K562 (cell line): ENCODE measurements at regions not wholly inside any gene's neighbourhood (a gene's known extent, or its start where the extent isn't known, plus 50 kb on each side); places are given as distances from the start of the nearest gene placed in this dataset.

ENCODE experiments used
- CBFA2T2 ChIP-seq: fragments of 450-650 bp; conservative IDR thresholded peaks from 2 replicates; pipeline ENCODE4 v1.6.1; 2017; ENCODE audit warnings: mild to moderate bottlenecking
- CHD1 ChIP-seq: fragments of 200-600 bp; sonication (generic); IDR thresholded peaks from one replicate; pipeline ENCODE4 v1.6.1; 2012; ENCODE audit warnings: mild to moderate bottlenecking, moderate library complexity, low read length, inconsistent platforms
- DDX20 ChIP-seq: fragments of 450-650 bp; IDR thresholded peaks from 2 replicates; pipeline ENCODE4 v1.6.1; 2016; ENCODE audit warnings: missing genetic modification characterization, low read depth, mild to moderate bottlenecking, missing compliant biosample characterization, moderate library complexity
- EZH2 ChIP-seq: IDR thresholded peaks from 2 replicates; pipeline ENCODE4 v1.6.1; 2012; ENCODE audit warnings: low read depth, mild to moderate bottlenecking, inconsistent platforms, low read length, borderline replicate concordance
- HDAC3 ChIP-seq: fragments of 450-650 bp; IDR thresholded peaks from 2 replicates; pipeline ENCODE4 v1.6.1; 2018; ENCODE audit warnings: borderline replicate concordance, mild to moderate bottlenecking, moderate library complexity; ENCODE audit not compliant: partially characterized antibody
- JUN ChIP-seq, 2 experiments: sonication (generic) in 1 of 2; formaldehyde crosslinking in 1 of 2; IDR thresholded peaks; 2 replicates each; pipeline versions ENCODE4 v1.6.1 to v1.8.0; 2012 to 2022; ENCODE audit warnings: borderline replicate concordance in 2 of 2, mild to moderate bottlenecking in 2 of 2, improper control_type of control experiment in 1 of 2, low read depth in 1 of 2, low read length in 1 of 2, missing genetic modification reagents in 1 of 2
- MEF2A ChIP-seq: IDR thresholded peaks from 2 replicates; pipeline ENCODE4 v1.6.1; 2011; ENCODE audit warnings: low read depth, mild to moderate bottlenecking, low read length, moderate library complexity; ENCODE audit not compliant: control insufficient read depth
- NR2F6 ChIP-seq: fragments of 450-650 bp; formaldehyde crosslinking; IDR thresholded peaks from 2 replicates; pipeline ENCODE4 v1.4.0; 2020; ENCODE audit warnings: mild to moderate bottlenecking
- RBBP5 ChIP-seq: fragments of 200-600 bp; sonication (generic); IDR thresholded peaks from 2 replicates; pipeline ENCODE4 v1.6.1; 2012; ENCODE audit warnings: borderline replicate concordance, mild to moderate bottlenecking, low read length, control low read depth, inconsistent platforms; ENCODE audit not compliant: insufficient read depth, poor library complexity, severe bottlenecking
- SNRNP70 ChIP-seq: fragments of 200-400 bp; formaldehyde crosslinking; optimal IDR thresholded peaks from 2 replicates; pipeline ENCODE3; 2017; ENCODE audit warnings: low read depth, low read length
- SRSF1 ChIP-seq: fragments of 200-400 bp; formaldehyde crosslinking; IDR thresholded peaks from 2 replicates; pipeline ENCODE4 v1.6.1; 2017; ENCODE audit warnings: mild to moderate bottlenecking, low read depth, low read length, moderate library complexity
- ZKSCAN1 ChIP-seq: fragments of 150-350 bp; IDR thresholded peaks from 2 replicates; pipeline ENCODE4 v1.6.1; 2016; ENCODE audit warnings: low read depth, low read length
- ZNF551 ChIP-seq: fragments of 250-450 bp; sonication (Bioruptor Pico); IDR thresholded peaks from 2 replicates; pipeline ENCODE4 v1.5.0; 2021; ENCODE audit warnings: mild to moderate bottlenecking, moderate library complexity
- TF ChIP-seq, protein P1 (sequence below), 2 experiments: fragments of 450-650 bp in 1 of 2; sonication (generic) in 1 of 2; formaldehyde crosslinking in 1 of 2; IDR thresholded peaks in 1 of 2; conservative IDR thresholded peaks in 1 of 2; 2 replicates each; pipeline versions ENCODE4 v1.6.1 to v1.8.1; 2016 to 2023; ENCODE audit warnings: mild to moderate bottlenecking in 2 of 2, moderate library complexity in 2 of 2, inconsistent platforms in 1 of 2, missing genetic modification reagents in 1 of 2
- TF ChIP-seq, protein P2 (sequence below): fragments of 250-450 bp; sonication (Bioruptor Pico); IDR thresholded peaks from 2 replicates; pipeline ENCODE4 v1.4.0; 2020

DNA sequence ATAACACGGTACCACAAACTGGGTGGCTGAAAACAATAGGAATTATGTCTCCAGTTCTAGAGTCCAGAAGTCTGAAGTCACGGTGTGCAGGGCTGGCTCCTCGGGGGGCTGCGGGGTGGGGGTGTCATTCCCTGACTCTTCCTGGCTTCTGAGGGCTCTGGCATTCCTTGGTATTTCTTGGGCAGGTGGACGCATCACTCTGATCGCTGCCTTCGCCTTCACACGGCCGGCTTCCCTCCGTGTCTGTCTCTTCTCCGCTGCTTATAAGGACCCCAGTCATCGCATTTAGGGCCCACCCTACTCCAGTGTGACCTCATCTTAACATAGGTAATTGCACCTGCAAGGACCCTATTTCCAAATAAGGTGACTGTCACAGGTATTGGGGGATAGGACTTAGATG lies 134.6 kb downstream of the CPZ start (continued):
- no peak for TF ChIP-seq ZKSCAN1
- no peak for TF ChIP-seq NR2F6 (CRISPR knock-in tag)
- TF ChIP-seq RBBP5, result no peak
- no peak for TF ChIP-seq SRSF1
- TF ChIP-seq, protein P1, sequence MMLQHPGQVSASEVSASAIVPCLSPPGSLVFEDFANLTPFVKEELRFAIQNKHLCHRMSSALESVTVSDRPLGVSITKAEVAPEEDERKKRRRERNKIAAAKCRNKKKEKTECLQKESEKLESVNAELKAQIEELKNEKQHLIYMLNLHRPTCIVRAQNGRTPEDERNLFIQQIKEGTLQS (IDR thresholded peaks at IDR 0.05), result no peak
- TF ChIP-seq, protein P1 (CRISPR knock-in tag; conservative IDR thresholded peaks at IDR 0.05), result no peak
- no peak for TF ChIP-seq DDX20
- TF ChIP-seq JUN (IDR thresholded peaks at IDR 0.05; ENCODE audit: borderline replicate concordance, low read depth, low read length), result no peak
- TF ChIP-seq JUN (CRISPR knock-in tag; IDR thresholded peaks at IDR 0.05; ENCODE audit: borderline replicate concordance), result no peak
- TF ChIP-seq ZNF551 (CRISPR knock-in tag), result no peak
- TF ChIP-seq MEF2A, result no peak
- TF ChIP-seq, protein P2, sequence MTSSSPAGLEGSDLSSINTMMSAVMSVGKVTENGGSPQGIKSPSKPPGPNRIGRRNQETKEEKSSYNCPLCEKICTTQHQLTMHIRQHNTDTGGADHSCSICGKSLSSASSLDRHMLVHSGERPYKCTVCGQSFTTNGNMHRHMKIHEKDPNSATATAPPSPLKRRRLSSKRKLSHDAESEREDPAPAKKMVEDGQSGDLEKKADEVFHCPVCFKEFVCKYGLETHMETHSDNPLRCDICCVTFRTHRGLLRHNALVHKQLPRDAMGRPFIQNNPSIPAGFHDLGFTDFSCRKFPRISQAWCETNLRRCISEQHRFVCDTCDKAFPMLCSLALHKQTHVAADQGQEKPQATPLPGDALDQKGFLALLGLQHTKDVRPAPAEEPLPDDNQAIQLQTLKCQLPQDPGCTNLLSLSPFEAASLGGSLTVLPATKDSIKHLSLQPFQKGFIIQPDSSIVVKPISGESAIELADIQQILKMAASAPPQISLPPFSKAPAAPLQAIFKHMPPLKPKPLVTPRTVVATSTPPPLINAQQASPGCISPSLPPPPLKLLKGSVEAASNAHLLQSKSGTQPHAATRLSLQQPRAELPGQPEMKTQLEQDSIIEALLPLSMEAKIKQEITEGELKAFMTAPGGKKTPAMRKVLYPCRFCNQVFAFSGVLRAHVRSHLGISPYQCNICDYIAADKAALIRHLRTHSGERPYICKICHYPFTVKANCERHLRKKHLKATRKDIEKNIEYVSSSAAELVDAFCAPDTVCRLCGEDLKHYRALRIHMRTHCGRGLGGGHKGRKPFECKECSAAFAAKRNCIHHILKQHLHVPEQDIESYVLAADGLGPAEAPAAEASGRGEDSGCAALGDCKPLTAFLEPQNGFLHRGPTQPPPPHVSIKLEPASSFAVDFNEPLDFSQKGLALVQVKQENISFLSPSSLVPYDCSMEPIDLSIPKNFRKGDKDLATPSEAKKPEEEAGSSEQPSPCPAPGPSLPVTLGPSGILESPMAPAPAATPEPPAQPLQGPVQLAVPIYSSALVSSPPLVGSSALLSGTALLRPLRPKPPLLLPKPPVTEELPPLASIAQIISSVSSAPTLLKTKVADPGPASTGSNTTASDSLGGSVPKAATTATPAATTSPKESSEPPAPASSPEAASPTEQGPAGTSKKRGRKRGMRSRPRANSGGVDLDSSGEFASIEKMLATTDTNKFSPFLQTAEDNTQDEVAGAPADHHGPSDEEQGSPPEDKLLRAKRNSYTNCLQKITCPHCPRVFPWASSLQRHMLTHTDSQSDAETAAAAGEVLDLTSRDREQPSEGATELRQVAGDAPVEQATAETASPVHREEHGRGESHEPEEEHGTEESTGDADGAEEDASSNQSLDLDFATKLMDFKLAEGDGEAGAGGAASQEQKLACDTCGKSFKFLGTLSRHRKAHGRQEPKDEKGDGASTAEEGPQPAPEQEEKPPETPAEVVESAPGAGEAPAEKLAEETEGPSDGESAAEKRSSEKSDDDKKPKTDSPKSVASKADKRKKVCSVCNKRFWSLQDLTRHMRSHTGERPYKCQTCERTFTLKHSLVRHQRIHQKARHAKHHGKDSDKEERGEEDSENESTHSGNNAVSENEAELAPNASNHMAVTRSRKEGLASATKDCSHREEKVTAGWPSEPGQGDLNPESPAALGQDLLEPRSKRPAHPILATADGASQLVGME (CRISPR knock-in tag), result no peak
- no peak for TF ChIP-seq CHD1
- no peak for TF ChIP-seq SNRNP70
- TF ChIP-seq CBFA2T2, result no peak
- no peak for TF ChIP-seq HDAC3
- no peak for TF ChIP-seq EZH2
